Astrocyte of the spinal cord (primary cell): ENCODE measurements at regions not wholly inside any gene's neighbourhood (a gene's known extent, or its start where the extent isn't known, plus 50 kb on each side); places are given as distances from the start of the nearest gene placed in this dataset.
A peak's percentile ranks its signal among the peaks of the same experiment; 100 is the strongest.

Experiments
- DNase-seq: peaks from one replicate; pipeline ENCODE4 v3.0.0; 2011; ENCODE audit warnings: low read depth, low spot score
- H3K4me3 ChIP-seq: 2 replicates; pipeline ENCODE4 v1.5.1; 2011; ENCODE audit warnings: low read depth, mild to moderate bottlenecking, low read length, moderate library complexity
- in situ Hi-C: cut with HindIII; loops from 2 replicates; pipeline ENCODE4 v1.10.0; 2017; ENCODE audit warnings: low sequenced_read_pairs
- TF ChIP-seq, protein P1 (sequence below): IDR thresholded peaks from 2 replicates; pipeline ENCODE4 v1.5.1; 2012; ENCODE audit warnings: low read depth, mild to moderate bottlenecking, low read length, inconsistent platforms

DNA sequence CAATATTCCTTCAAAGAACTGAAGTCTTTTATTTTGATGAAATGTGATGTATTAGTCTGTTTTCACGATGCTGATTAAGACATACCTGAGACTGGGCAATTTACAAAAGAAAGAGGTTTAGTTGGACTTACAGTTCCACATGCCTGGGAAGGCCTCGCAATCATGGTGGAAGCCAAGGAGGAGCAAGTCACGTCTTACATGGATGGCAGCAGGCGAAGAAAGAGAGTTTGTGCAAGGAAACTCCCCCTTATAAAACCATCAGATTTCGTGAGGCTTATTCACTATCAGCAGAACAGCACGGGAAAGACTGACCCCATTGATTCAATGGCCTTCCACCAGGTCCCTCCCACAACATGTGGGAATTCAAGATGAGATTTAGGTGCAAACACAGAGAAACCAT lies 750.3 kb upstream of the KCND2 start:
- H3K4me3 ChIP-seq, result no peak overlapping the region
- in situ Hi-C loops, result no loop called here
- no peak for DNase-seq
- TF ChIP-seq, protein P1, sequence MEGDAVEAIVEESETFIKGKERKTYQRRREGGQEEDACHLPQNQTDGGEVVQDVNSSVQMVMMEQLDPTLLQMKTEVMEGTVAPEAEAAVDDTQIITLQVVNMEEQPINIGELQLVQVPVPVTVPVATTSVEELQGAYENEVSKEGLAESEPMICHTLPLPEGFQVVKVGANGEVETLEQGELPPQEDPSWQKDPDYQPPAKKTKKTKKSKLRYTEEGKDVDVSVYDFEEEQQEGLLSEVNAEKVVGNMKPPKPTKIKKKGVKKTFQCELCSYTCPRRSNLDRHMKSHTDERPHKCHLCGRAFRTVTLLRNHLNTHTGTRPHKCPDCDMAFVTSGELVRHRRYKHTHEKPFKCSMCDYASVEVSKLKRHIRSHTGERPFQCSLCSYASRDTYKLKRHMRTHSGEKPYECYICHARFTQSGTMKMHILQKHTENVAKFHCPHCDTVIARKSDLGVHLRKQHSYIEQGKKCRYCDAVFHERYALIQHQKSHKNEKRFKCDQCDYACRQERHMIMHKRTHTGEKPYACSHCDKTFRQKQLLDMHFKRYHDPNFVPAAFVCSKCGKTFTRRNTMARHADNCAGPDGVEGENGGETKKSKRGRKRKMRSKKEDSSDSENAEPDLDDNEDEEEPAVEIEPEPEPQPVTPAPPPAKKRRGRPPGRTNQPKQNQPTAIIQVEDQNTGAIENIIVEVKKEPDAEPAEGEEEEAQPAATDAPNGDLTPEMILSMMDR, result no peak

DNA sequence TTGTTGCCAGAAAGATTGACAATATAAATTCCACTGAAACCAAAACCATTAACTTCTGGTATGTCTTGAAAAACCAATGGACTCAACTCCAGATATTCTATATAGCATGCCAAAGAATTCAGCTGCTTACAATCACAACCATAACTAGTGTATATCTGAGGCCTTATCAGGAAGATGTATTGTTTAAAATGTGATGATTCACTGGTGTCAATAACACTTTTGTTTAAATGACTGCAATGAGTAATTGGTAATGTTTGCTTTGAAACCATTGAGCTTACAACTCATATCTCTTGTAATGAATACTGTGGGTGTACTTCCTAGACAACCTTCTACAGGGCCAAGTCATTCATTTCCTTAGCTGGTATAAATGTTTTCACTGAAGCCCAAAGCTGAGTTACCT lies 727.9 kb upstream of the KCND2 start:
- TF ChIP-seq, protein P1, result no peak
- peak; percentile 63 for DNase-seq
- in situ Hi-C loops, result no loop called here
- no peak overlapping the region for H3K4me3 ChIP-seq

DNA sequence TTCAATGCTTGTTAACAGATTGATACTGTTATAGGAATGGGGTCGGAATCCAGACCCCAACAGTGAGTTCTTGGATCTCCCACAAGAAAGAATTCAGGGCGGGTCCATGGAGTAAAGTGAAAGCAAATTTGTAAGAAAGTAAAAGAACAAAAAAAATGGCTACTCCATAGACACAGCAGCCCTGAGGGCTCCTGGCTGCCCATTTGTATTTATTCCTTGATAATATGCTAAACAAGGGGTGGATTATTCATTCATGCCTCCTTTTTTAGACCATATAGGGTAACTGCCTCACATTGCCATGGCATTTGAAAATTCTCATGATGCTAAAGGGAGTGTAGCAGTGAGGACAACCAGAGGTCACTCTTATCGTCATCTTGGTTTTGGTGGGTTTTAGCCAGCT lies 717.2 kb upstream of the KCND2 start:
- no peak overlapping the region for H3K4me3 ChIP-seq
- TF ChIP-seq, protein P1, result no peak
- DNase-seq, result no peak
- in situ Hi-C loops, result no loop called here

DNA sequence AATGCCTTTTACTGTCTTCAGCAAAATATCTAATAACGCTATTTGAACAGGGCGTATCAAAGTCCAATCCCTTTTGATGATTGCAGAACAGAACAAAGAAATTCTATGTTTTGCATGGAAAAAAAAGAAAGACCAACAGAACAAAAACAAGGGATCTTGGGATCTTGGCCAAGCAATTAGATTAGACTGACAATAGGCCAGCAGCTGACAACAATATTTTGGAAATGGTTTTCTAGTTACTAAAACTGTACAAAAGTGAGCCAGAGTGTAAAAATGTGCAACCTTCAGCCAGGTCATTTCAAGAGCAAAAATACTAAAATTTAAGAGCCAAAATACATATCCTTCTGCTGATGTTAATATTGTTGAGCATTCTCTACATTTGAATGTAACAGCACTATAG lies 716.5 kb upstream of the KCND2 start:
- in situ Hi-C loops, result no loop called here
- DNase-seq, result no peak
- no peak overlapping the region for H3K4me3 ChIP-seq
- TF ChIP-seq, protein P1, result no peak

DNA sequence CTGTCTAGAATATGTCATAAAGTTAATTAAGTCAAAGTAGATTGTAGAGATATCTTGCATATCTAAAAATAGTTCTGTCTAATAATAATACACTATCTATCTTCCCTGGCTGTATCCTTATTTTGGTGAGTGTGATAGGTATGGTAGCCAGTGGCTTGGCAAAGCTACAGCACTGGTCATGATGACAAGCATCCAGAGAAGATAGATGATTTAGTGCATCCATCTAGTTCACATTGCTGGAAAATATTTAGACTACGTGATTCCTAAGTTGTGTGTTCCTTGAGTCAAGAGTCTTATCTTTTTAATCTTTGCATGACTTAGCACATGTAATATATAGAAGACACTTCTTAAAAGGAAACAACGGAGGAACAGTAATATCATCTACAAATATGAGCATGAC lies 711.2 kb upstream of the KCND2 start:
- in situ Hi-C loops, result no loop called here
- TF ChIP-seq, protein P1, result no peak
- H3K4me3 ChIP-seq, result no peak overlapping the region
- DNase-seq, result no peak

GRCh38 chr7:119562839-119563238 lies 710.1 kb upstream of the KCND2 start:
- in situ Hi-C loops, result no loop called here
- no peak overlapping the region for H3K4me3 ChIP-seq
- TF ChIP-seq, protein P1, result no peak
- DNase-seq, result no peak

DNA sequence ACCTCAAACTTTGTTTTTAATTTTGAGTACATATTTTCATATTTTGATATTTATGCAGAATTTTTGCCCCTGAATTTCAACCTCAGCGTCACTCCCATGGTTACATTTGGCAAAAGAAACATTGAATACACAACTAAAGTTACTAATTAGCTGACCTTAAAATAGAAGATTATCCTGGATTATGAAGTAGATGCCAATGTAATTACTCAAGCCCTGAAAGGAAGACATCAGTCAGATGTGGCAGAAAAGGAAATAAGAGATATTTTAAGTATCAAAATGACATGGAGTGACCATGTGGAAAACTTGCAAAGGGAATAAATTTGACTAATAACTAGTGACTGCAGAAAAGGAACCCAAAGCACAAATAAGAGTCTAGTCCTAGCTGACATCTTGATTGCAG lies 701.3 kb upstream of the KCND2 start:
- TF ChIP-seq, protein P1, result no peak
- DNase-seq, result no peak
- no peak overlapping the region for H3K4me3 ChIP-seq
- in situ Hi-C loops, result no loop called here
